ENCODE measurements at regions not wholly inside any gene's neighbourhood (a gene's known extent, or its start where the extent isn't known, plus 50 kb on each side); places are given as distances from the start of the nearest gene placed in this dataset.

DNA sequence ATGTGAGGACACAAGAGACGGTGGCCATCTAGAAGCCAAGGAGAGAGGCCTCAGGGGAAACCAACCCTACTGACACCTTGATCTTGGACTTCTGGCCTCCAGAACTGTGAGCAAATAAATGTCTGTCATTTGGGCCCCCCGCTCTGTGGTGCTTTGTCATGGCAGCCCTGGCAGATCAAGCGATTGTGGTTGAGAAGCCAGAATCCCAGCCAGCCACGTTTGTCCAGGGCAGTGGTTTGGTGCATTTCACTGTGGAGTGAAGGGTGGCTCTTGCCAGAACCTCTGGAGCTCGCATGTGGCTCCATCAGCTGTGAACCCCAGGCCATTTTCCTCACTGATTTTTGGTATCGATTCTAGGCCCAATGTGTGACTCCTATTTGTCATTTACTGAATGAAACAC lies 404.9 kb downstream of the BCL11B start:
- Histone ChIP-seq H3K27me3 (no peaks in the 10 kb centered on the region), H3K27ac (no peak overlapping the region), H3K4me1 (no peaks in the 10 kb centered on the region), H3K36me3 (no peaks in the 10 kb centered on the region), H3K4me3 (no peak overlapping the region), H3K9me3 (peaks cover 0 to 9% (median 0%) of the 10 kb centered on the region in 4 donors)
- TF ChIP-seq, protein P1, sequence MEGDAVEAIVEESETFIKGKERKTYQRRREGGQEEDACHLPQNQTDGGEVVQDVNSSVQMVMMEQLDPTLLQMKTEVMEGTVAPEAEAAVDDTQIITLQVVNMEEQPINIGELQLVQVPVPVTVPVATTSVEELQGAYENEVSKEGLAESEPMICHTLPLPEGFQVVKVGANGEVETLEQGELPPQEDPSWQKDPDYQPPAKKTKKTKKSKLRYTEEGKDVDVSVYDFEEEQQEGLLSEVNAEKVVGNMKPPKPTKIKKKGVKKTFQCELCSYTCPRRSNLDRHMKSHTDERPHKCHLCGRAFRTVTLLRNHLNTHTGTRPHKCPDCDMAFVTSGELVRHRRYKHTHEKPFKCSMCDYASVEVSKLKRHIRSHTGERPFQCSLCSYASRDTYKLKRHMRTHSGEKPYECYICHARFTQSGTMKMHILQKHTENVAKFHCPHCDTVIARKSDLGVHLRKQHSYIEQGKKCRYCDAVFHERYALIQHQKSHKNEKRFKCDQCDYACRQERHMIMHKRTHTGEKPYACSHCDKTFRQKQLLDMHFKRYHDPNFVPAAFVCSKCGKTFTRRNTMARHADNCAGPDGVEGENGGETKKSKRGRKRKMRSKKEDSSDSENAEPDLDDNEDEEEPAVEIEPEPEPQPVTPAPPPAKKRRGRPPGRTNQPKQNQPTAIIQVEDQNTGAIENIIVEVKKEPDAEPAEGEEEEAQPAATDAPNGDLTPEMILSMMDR (IDR thresholded peaks at IDR 0.05): no peak
- no peak for TF ChIP-seq EP300 (IDR thresholded peaks at IDR 0.05)
- no peak for TF ChIP-seq POLR2A (IDR thresholded peaks at IDR 0.05)
- DNase-seq (ENCODE audit: low spot score in 2 of 2): no peak
- 84 to 86% methylated on average over 6 of the region's 6 CpGs for WGBS, 2 donors

DNA sequence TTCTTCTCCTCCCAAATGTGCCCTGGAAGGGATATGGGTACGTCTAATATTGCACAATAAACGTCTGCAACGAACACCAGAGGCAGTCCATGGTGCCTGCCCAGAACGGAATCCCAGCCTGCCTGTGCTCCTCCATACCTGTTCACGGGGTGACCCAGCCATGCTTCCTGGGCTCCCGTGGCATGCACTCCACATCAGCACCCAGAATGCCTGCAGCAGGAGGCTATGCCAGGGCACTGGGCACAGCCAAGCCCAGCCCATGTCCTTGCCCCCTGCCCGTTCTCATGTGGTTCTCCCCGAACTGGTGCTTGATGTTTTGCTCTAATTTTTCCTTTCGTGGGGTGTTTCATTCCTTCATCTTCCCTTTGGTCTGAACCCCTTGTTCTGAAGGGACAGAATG lies 404.3 kb downstream of the BCL11B start:
- Histone ChIP-seq H3K9me3 (peaks cover 0 to 9% (median 0%) of the 10 kb centered on the region in 4 donors), H3K27me3 (no peaks in the 10 kb centered on the region), H3K27ac (no peak overlapping the region), H3K36me3 (no peaks in the 10 kb centered on the region), H3K4me1 (no peaks in the 10 kb centered on the region), H3K4me3 (no peak overlapping the region)
- DNase-seq (ENCODE audit: low spot score in 2 of 2): no peak
- WGBS, 2 donors: 90 to 92% methylated on average over 9 of the region's 9 CpGs
- TF ChIP-seq EP300 (IDR thresholded peaks at IDR 0.05) (no peak), POLR2A (IDR thresholded peaks at IDR 0.05) (no peak)
- TF ChIP-seq, protein P1 (IDR thresholded peaks at IDR 0.05): no peak

DNA sequence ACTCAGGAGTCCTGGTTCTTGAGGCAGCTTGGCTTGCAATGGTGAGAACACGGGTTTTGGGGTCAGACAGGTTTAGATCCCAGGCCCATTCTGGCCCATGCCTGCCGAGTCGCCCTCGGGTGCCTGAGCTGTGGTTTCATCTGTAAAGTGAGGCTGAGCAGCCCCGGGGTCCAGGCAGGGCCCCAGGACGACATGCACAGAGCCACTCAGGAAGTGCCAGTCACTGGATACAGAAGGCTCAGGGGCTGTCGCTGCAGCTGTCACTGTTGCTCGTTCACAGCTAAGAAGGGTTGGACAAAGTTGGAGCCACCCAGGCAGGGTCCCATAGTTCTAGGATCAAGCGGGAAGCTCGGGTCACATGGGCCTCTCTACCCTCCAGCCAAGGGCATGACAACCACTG lies 403.1 kb downstream of the BCL11B start:
- H3K9me3 ChIP-seq: peaks cover 0 to 13% (median 0%) of the 10 kb centered on the region in 4 donors
- no peaks in the 10 kb centered on the region for H3K27me3 ChIP-seq
- WGBS, 2 donors: 63 to 77% methylated on average over 7 to 10 of the region's 10 CpGs
- no peaks in the 10 kb centered on the region for H3K4me1 ChIP-seq
- no peaks in the 10 kb centered on the region for H3K36me3 ChIP-seq
- TF ChIP-seq POLR2A (IDR thresholded peaks at IDR 0.05) (no peak), EP300 (IDR thresholded peaks at IDR 0.05) (no peak)
- no peak overlapping the region for H3K4me3 ChIP-seq
- DNase-seq (ENCODE audit: low spot score in 2 of 2): no peak
- H3K27ac ChIP-seq: no peak overlapping the region

DNA sequence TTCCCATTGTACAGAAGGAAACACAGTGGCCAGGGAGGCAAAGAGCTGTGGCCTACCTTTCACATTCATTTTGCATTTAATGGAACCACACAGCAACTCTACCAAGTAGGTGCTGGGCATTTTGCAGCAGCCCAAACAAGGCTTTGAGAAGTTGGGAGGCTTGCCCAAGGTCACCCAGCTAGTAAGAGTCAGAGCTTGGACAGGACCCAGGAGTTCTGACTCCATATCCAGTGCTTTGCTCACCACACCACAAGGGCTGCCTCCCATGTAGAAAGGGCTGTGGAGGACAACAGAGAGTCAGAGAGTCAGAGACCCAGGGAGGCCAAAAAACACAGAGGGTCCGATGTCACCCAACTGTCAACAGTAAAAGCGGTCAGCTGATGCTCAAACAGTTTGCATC lies 400.2 kb downstream of the BCL11B start:
- Histone ChIP-seq H3K27me3 (no peaks in the 10 kb centered on the region), H3K36me3 (no peaks in the 10 kb centered on the region), H3K9me3 (peaks cover 0 to 27% (median 0%) of the 10 kb centered on the region in 4 donors), H3K27ac (no peak overlapping the region), H3K4me1 (no peaks in the 10 kb centered on the region), H3K4me3 (no peak overlapping the region)
- TF ChIP-seq, protein P1 (IDR thresholded peaks at IDR 0.05): no peak
- TF ChIP-seq POLR2A (IDR thresholded peaks at IDR 0.05) (no peak), EP300 (IDR thresholded peaks at IDR 0.05) (no peak)
- no peak for DNase-seq (ENCODE audit: low spot score in 2 of 2)
- 85 to 88% methylated on average over 2 of the region's 2 CpGs for WGBS, 2 donors

DNA sequence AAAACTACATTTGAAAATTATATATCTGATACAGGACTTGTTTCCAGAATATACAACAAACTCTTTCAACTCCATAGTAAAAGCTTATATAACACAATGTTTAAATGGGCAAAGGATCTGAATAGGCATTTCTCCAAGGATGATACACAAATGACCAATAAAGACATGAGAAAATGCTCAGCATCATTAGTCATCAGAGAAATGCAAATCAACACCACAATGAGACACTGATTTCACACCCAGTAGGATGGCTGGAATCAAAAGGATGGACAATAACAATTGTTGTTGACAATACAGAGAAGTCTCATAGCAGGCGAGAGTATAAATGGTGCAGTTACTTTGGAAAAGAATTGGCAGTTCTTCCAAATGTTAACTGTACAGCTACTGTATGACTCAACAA lies 394.9 kb downstream of the BCL11B start:
- Histone ChIP-seq H3K9me3 (peaks cover 0 to 32% (median 0%) of the 10 kb centered on the region in 4 donors), H3K36me3 (no peaks in the 10 kb centered on the region), H3K27me3 (no peaks in the 10 kb centered on the region), H3K4me1 (no peaks in the 10 kb centered on the region), H3K4me3 (no peak overlapping the region), H3K27ac (no peak overlapping the region)
- WGBS, 2 donors: 50 to 57% methylated on average over 1 of the region's 1 CpG
- TF ChIP-seq, protein P1 (IDR thresholded peaks at IDR 0.05): no peak
- no peak for TF ChIP-seq POLR2A (IDR thresholded peaks at IDR 0.05)
- no peak for TF ChIP-seq EP300 (IDR thresholded peaks at IDR 0.05)
- DNase-seq (ENCODE audit: low spot score in 2 of 2): no peak

DNA sequence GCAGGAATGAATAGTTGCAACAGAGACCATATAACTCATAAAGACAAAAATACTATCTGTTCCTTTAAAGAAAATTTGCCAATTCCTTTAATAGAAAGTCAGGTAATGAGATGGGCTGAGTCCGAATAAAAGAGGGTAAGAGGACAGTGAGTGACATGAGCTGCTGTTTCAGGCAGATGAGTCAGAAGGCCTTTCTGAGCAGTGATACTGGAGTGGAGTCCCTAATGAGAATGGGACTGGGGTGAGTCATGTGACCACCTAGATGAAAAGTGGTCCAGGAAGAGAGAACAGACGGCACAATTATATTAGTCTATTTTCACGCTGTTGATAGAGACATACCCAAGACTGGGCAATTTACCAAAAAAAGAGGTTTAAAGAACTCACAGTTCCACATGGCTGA lies 393.7 kb downstream of the BCL11B start:
- TF ChIP-seq EP300 (IDR thresholded peaks at IDR 0.05): no peak
- TF ChIP-seq, protein P1 (IDR thresholded peaks at IDR 0.05): no peak
- no peak for TF ChIP-seq POLR2A (IDR thresholded peaks at IDR 0.05)
- H3K9me3 ChIP-seq: peaks cover 0 to 32% (median 0%) of the 10 kb centered on the region in 4 donors
- no peaks in the 10 kb centered on the region for H3K36me3 ChIP-seq
- no peak overlapping the region for H3K27ac ChIP-seq
- no peaks in the 10 kb centered on the region for H3K4me1 ChIP-seq
- DNase-seq (ENCODE audit: low spot score in 2 of 2): no peak
- WGBS, 2 donors: 86 to 89% methylated on average over 3 of the region's 3 CpGs
- H3K27me3 ChIP-seq: no peaks in the 10 kb centered on the region
- H3K4me3 ChIP-seq: no peak overlapping the region
